Mucosa of descending colon (tissue), 3 donors: ENCODE measurements at regions not wholly inside any gene's neighbourhood (a gene's known extent, or its start where the extent isn't known, plus 50 kb on each side); places are given as distances from the start of the nearest gene placed in this dataset.

ENCODE experiments used
- ATAC-seq: fragments of 200-7000 bp; cut with Tn5 transposase; one replicate; pipeline ENCODE4 v1.9.1; 2020; ENCODE audit warnings: mild to moderate bottlenecking, moderate library complexity
- DNase-seq, 3 donors: peaks; one replicate each; pipeline ENCODE4 v3.0.0-alpha.2; 2020
- H3K36me3 ChIP-seq: fragments of 200-600 bp; one replicate; pipeline ENCODE4 v1.8.0; 2021; ENCODE audit warnings: low read depth, mild to moderate bottlenecking
- H3K4me1 ChIP-seq: fragments of 200-600 bp; one replicate; pipeline ENCODE4 v1.8.0; 2021; ENCODE audit warnings: low read depth, mild to moderate bottlenecking
- H3K4me3 ChIP-seq: fragments of 200-600 bp; one replicate; pipeline ENCODE4 v1.8.0; 2021; ENCODE audit warnings: mild to moderate bottlenecking
- H3K9me3 ChIP-seq: fragments of 200-600 bp; one replicate; pipeline ENCODE4 v1.8.0; 2021; ENCODE audit warnings: mild to moderate bottlenecking
- intact Hi-C, 2 donors: fragments of 100-400 bp; cut with DNase I in 1 of 2; cut with micrococcal nuclease in 1 of 2; formaldehyde crosslinking; loops; one replicate each; pipeline versions ENCODE4 v1.11.0 to v1.11.1; 2022; cut with DNase I, micrococcal nuclease
- TF ChIP-seq, protein P1 (sequence below): fragments of 200-600 bp; IDR thresholded peaks from one replicate; pipeline ENCODE4 v1.8.0; 2022; ENCODE audit warnings: antibody characterized with exemption, mild to moderate bottlenecking
- donor health status: DM: no; HTN: no; CAD: no; lungs with moderate emphysema.
- donor health status: DM: no; HTN: no; CAD: no.
- donor health status: DM: no; HTN: yes; CAD: no.

GRCh38 chr1:34648501-34648900 is 106.3 kb upstream of the GJB5 start:
- DNase-seq (no peak), ATAC-seq (no peak)
- H3K4me1 ChIP-seq, result no peaks in the 10 kb centered on the region
- TF ChIP-seq, protein P1, sequence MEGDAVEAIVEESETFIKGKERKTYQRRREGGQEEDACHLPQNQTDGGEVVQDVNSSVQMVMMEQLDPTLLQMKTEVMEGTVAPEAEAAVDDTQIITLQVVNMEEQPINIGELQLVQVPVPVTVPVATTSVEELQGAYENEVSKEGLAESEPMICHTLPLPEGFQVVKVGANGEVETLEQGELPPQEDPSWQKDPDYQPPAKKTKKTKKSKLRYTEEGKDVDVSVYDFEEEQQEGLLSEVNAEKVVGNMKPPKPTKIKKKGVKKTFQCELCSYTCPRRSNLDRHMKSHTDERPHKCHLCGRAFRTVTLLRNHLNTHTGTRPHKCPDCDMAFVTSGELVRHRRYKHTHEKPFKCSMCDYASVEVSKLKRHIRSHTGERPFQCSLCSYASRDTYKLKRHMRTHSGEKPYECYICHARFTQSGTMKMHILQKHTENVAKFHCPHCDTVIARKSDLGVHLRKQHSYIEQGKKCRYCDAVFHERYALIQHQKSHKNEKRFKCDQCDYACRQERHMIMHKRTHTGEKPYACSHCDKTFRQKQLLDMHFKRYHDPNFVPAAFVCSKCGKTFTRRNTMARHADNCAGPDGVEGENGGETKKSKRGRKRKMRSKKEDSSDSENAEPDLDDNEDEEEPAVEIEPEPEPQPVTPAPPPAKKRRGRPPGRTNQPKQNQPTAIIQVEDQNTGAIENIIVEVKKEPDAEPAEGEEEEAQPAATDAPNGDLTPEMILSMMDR, result no peak
- H3K36me3 ChIP-seq, result no peaks in the 10 kb centered on the region
- no peak overlapping the region for H3K4me3 ChIP-seq
- intact Hi-C loops, result no loop called here
- no peaks in the 10 kb centered on the region for H3K9me3 ChIP-seq

DNA sequence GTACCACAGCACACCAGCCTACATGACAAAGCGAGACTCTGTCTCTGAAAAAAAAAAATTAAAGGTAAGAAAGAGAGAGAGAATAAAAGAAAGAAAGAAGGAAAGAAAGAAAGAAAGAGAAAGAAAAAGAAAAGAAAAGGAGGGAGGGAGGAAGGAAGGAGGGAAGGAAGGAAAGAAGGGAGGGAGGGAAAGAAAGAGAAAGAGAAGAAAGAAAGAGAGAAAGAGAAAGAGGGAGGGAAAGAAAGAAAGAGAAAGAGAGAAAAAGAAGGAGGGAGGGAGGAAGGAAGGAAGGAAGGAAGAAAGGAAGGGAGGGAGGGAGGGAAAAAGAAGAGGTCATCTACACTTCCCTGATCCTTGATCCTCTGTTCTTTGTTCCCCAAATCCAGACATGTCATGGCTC is 104.8 kb upstream of the GJB5 start:
- Histone ChIP-seq H3K4me3 (no peak overlapping the region), H3K36me3 (no peaks in the 10 kb centered on the region), H3K9me3 (no peaks in the 10 kb centered on the region), H3K4me1 (no peaks in the 10 kb centered on the region)
- ATAC-seq (no peak), DNase-seq (no peak)
- intact Hi-C loops, result no loop called here
- TF ChIP-seq, protein P1, result no peak

DNA sequence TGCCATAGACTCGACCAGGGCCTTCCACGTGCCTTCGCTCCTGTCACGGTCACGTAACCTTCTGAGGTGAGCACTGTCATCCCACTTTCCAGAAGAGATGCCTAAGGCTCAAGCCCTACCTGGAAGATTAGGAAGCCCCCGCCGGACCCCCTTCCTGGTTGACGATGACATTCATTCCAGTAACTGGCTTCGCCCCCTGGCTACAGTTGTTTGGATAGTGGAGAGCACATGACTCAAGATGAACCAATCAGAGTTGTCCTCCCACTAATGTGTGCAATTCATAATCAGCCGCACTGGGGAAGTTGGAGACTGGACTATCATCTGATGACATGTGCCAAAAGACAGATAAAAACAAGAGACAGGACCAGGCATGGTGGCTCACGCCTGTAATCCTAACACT is 104.0 kb upstream of the GJB5 start:
- no peak overlapping the region for H3K4me3 ChIP-seq
- H3K9me3 ChIP-seq, result no peaks in the 10 kb centered on the region
- intact Hi-C loops, result no loop called here
- H3K36me3 ChIP-seq, result no peaks in the 10 kb centered on the region
- TF ChIP-seq, protein P1, result no peak
- DNase-seq (no peak), ATAC-seq (no peak)
- H3K4me1 ChIP-seq, result no peaks in the 10 kb centered on the region

- no peak overlapping the region for H3K4me3 ChIP-seq
- DNase-seq (no peak), ATAC-seq (no peak)
- TF ChIP-seq, protein P1, result no peak
- H3K9me3 ChIP-seq, result no peaks in the 10 kb centered on the region
- no peaks in the 10 kb centered on the region for H3K4me1 ChIP-seq
- intact Hi-C loops, result no loop called here
- no peaks in the 10 kb centered on the region for H3K36me3 ChIP-seq
Observed at GRCh38 chr1:34653110-34653509, 101.7 kb upstream of the GJB5 start.

- intact Hi-C loops, result no loop called here
- TF ChIP-seq, protein P1, result no peak
- ATAC-seq, result no peak
Observed at GRCh38 chr1:34655206-34655874, 99.5 kb upstream of the GJB5 start.

GRCh38 chr1:34655875-34656240 is 99.0 kb upstream of the GJB5 start:
- DNase-seq (no peak), ATAC-seq (no peak)
- no peaks in the 10 kb centered on the region for H3K36me3 ChIP-seq
- intact Hi-C loops, result no loop called here
- no peaks in the 10 kb centered on the region for H3K9me3 ChIP-seq
- H3K4me1 ChIP-seq, result no peaks in the 10 kb centered on the region
- no peak overlapping the region for H3K4me3 ChIP-seq
- TF ChIP-seq, protein P1, result no peak

More at GRCh38 chr1:34655206-34655874, 99.5 kb upstream of the GJB5 start:
- Histone ChIP-seq H3K9me3 (no peaks in the 10 kb centered on the region), H3K36me3 (no peaks in the 10 kb centered on the region), H3K4me3 (no peak overlapping the region), H3K4me1 (no peaks in the 10 kb centered on the region)
- no peak for DNase-seq
